ENCODE measurements at regions not wholly inside any gene's neighbourhood (a gene's known extent, or its start where the extent isn't known, plus 50 kb on each side); places are given as distances from the start of the nearest gene placed in this dataset.
A peak's percentile ranks its signal among the peaks of the same experiment; 100 is the strongest.
"Not testable (repeated sequence)": the region's sequence is repeated elsewhere in the genome, so short reads cannot be mapped to it uniquely, and the experiment has no call there.

GRCh38 chr1:208688656-208689315 is 444.6 kb upstream of the PLXNA2 start:
- DNase-seq (ENCODE audit: low spot score): no peak
- no peak for FAIRE-seq

GRCh38 chr1:208691012-208691411 is 446.8 kb upstream of the PLXNA2 start:
- FAIRE-seq: no peak
- DNase-seq (ENCODE audit: low spot score): no peak

- DNase-seq (ENCODE audit: low spot score) (no peak), FAIRE-seq (no peak)
Measured at GRCh38 chr1:208709981-208710380, 465.8 kb upstream of the PLXNA2 start.

GRCh38 chr1:208714323-208714722 is 470.1 kb upstream of the PLXNA2 start:
- FAIRE-seq: no peak
- no peak for DNase-seq (ENCODE audit: low spot score)

GRCh38 chr1:208717525-208717924 is 473.3 kb upstream of the PLXNA2 start:
- no peak for FAIRE-seq
- DNase-seq (ENCODE audit: low spot score): no peak

GRCh38 chr1:208722592-208722991 is 478.4 kb upstream of the PLXNA2 start:
- FAIRE-seq: no peak
- no peak for DNase-seq (ENCODE audit: low spot score)

GRCh38 chr1:208724079-208724478 is 479.9 kb upstream of the PLXNA2 start:
- no peak for FAIRE-seq

GRCh38 chr1:208728815-208729214 is 484.6 kb upstream of the PLXNA2 start:
- DNase-seq (ENCODE audit: low spot score) (no peak), FAIRE-seq (no peak)

More at GRCh38 chr1:208724079-208724478, 479.9 kb upstream of the PLXNA2 start:
- no peak for DNase-seq (ENCODE audit: low spot score)

- no peak for DNase-seq (ENCODE audit: low spot score)
- no peak for FAIRE-seq
Measured at GRCh38 chr1:208731981-208732821, 488.0 kb upstream of the PLXNA2 start.

- DNase-seq (ENCODE audit: low spot score) (no peak), FAIRE-seq (no peak)
Measured at GRCh38 chr1:208737161-208737560, 493.0 kb upstream of the PLXNA2 start.

GRCh38 chr1:208737922-208738321 is 493.7 kb upstream of the PLXNA2 start:
- FAIRE-seq (no peak), DNase-seq (ENCODE audit: low spot score) (no peak)

- FAIRE-seq: not testable (repeated sequence)
Measured at GRCh38 chr1:208739636-208740035, 495.5 kb upstream of the PLXNA2 start.

GRCh38 chr1:208741296-208741695 is 497.1 kb upstream of the PLXNA2 start:
- DNase-seq (ENCODE audit: low spot score): peak; percentile 13
- FAIRE-seq: no peak

More at GRCh38 chr1:208739636-208740035, 495.5 kb upstream of the PLXNA2 start:
- DNase-seq (ENCODE audit: low spot score): not testable (repeated sequence)

GRCh38 chr1:208743361-208743760 is 499.2 kb upstream of the PLXNA2 start:
- no peak for DNase-seq (ENCODE audit: low spot score)
- no peak for FAIRE-seq

- DNase-seq (ENCODE audit: low spot score) (no peak), FAIRE-seq (no peak)
Measured at GRCh38 chr1:208747979-208748378, 503.8 kb upstream of the PLXNA2 start.

- FAIRE-seq (no peak), DNase-seq (ENCODE audit: low spot score) (no peak)
Measured at GRCh38 chr1:208748387-208749165, 504.4 kb upstream of the PLXNA2 start.

- FAIRE-seq (no peak), DNase-seq (ENCODE audit: low spot score) (no peak)
Measured at GRCh38 chr1:208756339-208756981, 512.3 kb upstream of the PLXNA2 start.

GRCh38 chr1:208757846-208758245 is 513.7 kb upstream of the PLXNA2 start:
- FAIRE-seq: no peak
- DNase-seq (ENCODE audit: low spot score): no peak

GRCh38 chr1:208759255-208759654 is 515.1 kb upstream of the PLXNA2 start:
- no peak for FAIRE-seq

GRCh38 chr1:208763971-208764370 is 519.8 kb upstream of the PLXNA2 start:
- DNase-seq (ENCODE audit: low spot score): no peak
- FAIRE-seq: no peak

More at GRCh38 chr1:208759255-208759654, 515.1 kb upstream of the PLXNA2 start:
- DNase-seq (ENCODE audit: low spot score): no peak

GRCh38 chr1:208766832-208767231 is 522.6 kb upstream of the PLXNA2 start:
- no peak for FAIRE-seq
- DNase-seq (ENCODE audit: low spot score): no peak

All from urothelium cell line (cell line).